ENCODE measurements at regions not wholly inside any gene's neighbourhood (a gene's known extent, or its start where the extent isn't known, plus 50 kb on each side); places are given as distances from the start of the nearest gene placed in this dataset.
"Not testable (repeated sequence)": the region's sequence is repeated elsewhere in the genome, so short reads cannot be mapped to it uniquely, and the experiment has no call there.

- TF ChIP-seq CTCF (IDR thresholded peaks at IDR 0.05 in 4 of 5, conservative IDR thresholded peaks at IDR 0.05 in 1 of 5); POLR2A (IDR thresholded peaks at IDR 0.05): not testable (repeated sequence)
Observed at GRCh38 chr4:150026987-150027386, 51.3 kb upstream of the DCLK2 start.

Measured in gastrocnemius medialis (tissue), 4 donors.